ENCODE measurements at regions not wholly inside any gene's neighbourhood (a gene's known extent, or its start where the extent isn't known, plus 50 kb on each side); places are given as distances from the start of the nearest gene placed in this dataset.

- peaks cover 84% of the 10 kb centered on the region for H3K27me3 ChIP-seq (ENCODE audit: insufficient read depth, low read length)
- H3K4me1 ChIP-seq (ENCODE audit: control insufficient read depth in 1 of 2, insufficient read depth in 2 of 2, low read length in 2 of 2), result no peaks in the 10 kb centered on the region
- DNase-seq (ENCODE audit: low read depth, low spot score) (no peak), ATAC-seq (no peak)
- no peaks in the 10 kb centered on the region for H4K20me1 ChIP-seq (ENCODE audit: insufficient read depth)
- ChIA-PET RAD21 (ENCODE audit: low non-redundant PET in 1 of 2, low total read pairs in 2 of 2, uncharacterized antibody in 2 of 2, unreplicated experiment in 2 of 2) (no interaction called here), POLR2A (no interaction called here), CTCF (no interaction called here)
- no peak overlapping the region for H3K4me3 ChIP-seq (replicated peaks in 1 of 2; ENCODE audit: low read depth in 1 of 2, low read length in 2 of 2)
- intact Hi-C loops (cut with micrococcal nuclease), result no loop called here
- no peaks in the 10 kb centered on the region for H3K9me3 ChIP-seq (ENCODE audit: control insufficient read depth in 1 of 2, insufficient read depth in 1 of 2, low read depth in 1 of 2, low read length in 2 of 2)
- TF ChIP-seq SIN3A (IDR thresholded peaks at IDR 0.05; ENCODE audit: low read depth), result no peak
- no peak for TF ChIP-seq RAD21 (IDR thresholded peaks at IDR 0.05; ENCODE audit: low read depth)
- no peak for TF ChIP-seq FOSL1 (IDR thresholded peaks at IDR 0.05; ENCODE audit: low read depth)
- TF ChIP-seq TCF7L2 (IDR thresholded peaks at IDR 0.05; ENCODE audit: borderline replicate concordance, extremely low read depth, insufficient read depth, insufficient read length), result no peak
- no peaks in the 10 kb centered on the region for H3K9me2 ChIP-seq (ENCODE audit: insufficient read depth)
- H3K9ac ChIP-seq (ENCODE audit: low read length), result no peak overlapping the region
- H3K36me3 ChIP-seq (ENCODE audit: control insufficient read depth in 1 of 2, insufficient read depth in 2 of 2, low read length in 2 of 2), result no peaks in the 10 kb centered on the region
- no peak overlapping the region for H2AFZ ChIP-seq (ENCODE audit: low read depth, low read length, poor library complexity, severe bottlenecking)
- BruUV-seq (replicated peaks), result no TSS peak
- H3K4me2 ChIP-seq (ENCODE audit: low read length), result no peak overlapping the region
- H3K79me2 ChIP-seq (ENCODE audit: insufficient read depth, low read length), result no peaks in the 10 kb centered on the region
- no peak overlapping the region for H3K27ac ChIP-seq (ENCODE audit: low read depth, low read length)
Measured at GRCh38 chr1:157270705-157271274, 132.6 kb upstream of the ETV3 start.

DNA sequence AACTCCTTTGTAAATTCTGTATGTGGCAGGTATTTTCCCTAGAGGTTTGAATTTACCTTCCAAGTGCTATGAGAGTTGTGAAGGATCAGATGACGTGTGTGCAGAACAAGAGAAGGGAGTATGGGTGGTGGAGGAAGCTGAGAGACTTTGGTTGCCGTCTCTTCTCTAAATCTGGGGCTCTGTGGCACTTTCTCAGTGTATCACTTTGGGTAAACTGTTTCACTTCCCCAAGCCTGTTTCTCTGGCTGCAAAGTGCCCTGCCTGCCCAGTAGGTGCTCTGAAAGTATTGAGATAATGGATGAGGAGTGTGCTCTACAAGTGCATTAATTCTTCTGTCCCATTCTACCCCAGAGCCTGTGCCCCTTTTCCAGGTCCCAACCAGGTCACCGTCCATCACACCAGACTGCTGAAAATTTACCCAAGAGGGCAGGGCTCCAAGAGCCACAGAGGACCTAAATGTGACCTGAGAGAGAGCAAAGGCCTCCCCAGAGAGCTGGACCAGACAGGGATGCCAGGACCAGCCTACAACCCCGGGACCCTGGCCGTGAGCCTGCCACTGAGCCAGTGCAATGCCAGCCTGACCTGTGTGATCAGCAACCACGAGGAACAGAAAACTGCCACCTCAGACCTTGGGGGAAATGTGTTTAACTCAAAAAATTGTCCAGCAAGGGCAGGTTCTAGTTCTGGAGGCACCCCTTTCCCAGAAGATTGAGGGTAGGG lies 131.6 kb upstream of the ETV3 start:
- BruUV-seq (replicated peaks), result no TSS peak
- CTCF ChIA-PET, result no interaction called here

More for the DNA sequence above, 131.6 kb upstream of the ETV3 start:
- no peak overlapping the region for H3K4me2 ChIP-seq (ENCODE audit: low read length)
- no peaks in the 10 kb centered on the region for H3K79me2 ChIP-seq (ENCODE audit: insufficient read depth, low read length)
- H3K36me3 ChIP-seq (ENCODE audit: control insufficient read depth in 1 of 2, insufficient read depth in 2 of 2, low read length in 2 of 2), result no peaks in the 10 kb centered on the region
- ATAC-seq (no peak), DNase-seq (ENCODE audit: low read depth, low spot score) (no peak)
- intact Hi-C loops (cut with micrococcal nuclease), result no loop called here
- H3K4me3 ChIP-seq (replicated peaks in 1 of 2; ENCODE audit: low read depth in 1 of 2, low read length in 2 of 2), result no peak overlapping the region
- H3K27ac ChIP-seq (ENCODE audit: low read depth, low read length), result no peak overlapping the region
- no peaks in the 10 kb centered on the region for H3K9me2 ChIP-seq (ENCODE audit: insufficient read depth)
- ChIA-PET RAD21 (ENCODE audit: low non-redundant PET in 1 of 2, low total read pairs in 2 of 2, uncharacterized antibody in 2 of 2, unreplicated experiment in 2 of 2) (no interaction called here), POLR2A (no interaction called here)
- no peaks in the 10 kb centered on the region for H4K20me1 ChIP-seq (ENCODE audit: insufficient read depth)
- H3K4me1 ChIP-seq (ENCODE audit: control insufficient read depth in 1 of 2, insufficient read depth in 2 of 2, low read length in 2 of 2), result no peaks in the 10 kb centered on the region
- no peaks in the 10 kb centered on the region for H3K9me3 ChIP-seq (ENCODE audit: control insufficient read depth in 1 of 2, insufficient read depth in 1 of 2, low read depth in 1 of 2, low read length in 2 of 2)
- peaks cover 83% of the 10 kb centered on the region for H3K27me3 ChIP-seq (ENCODE audit: insufficient read depth, low read length)
- no peak overlapping the region for H3K9ac ChIP-seq (ENCODE audit: low read length)
- no peak for TF ChIP-seq ELF1 (IDR thresholded peaks at IDR 0.05; ENCODE audit: borderline replicate concordance, low read depth)
- no peak for TF ChIP-seq JUND (IDR thresholded peaks at IDR 0.05)
- H2AFZ ChIP-seq (ENCODE audit: low read depth, low read length, poor library complexity, severe bottlenecking), result no peak overlapping the region
